WERI-Rb-1 (cell line): ENCODE measurements at regions not wholly inside any gene's neighbourhood (a gene's known extent, or its start where the extent isn't known, plus 50 kb on each side); places are given as distances from the start of the nearest gene placed in this dataset.
"Not testable (repeated sequence)": the region's sequence is repeated elsewhere in the genome, so short reads cannot be mapped to it uniquely, and the experiment has no call there.

Experiments used
- DNase-seq: peaks from one replicate; pipeline ENCODE4 v3.0.0-alpha.2; 2020
- H3K27ac ChIP-seq: fragments of 250-450 bp; sonication (Bioruptor Pico); 2 replicates; pipeline ENCODE4 v1.5.1; 2020; ENCODE audit warnings: mild to moderate bottlenecking, moderate library complexity
- H3K27me3 ChIP-seq: fragments of 250-450 bp; sonication (Bioruptor Pico); 2 replicates; pipeline ENCODE4 v1.5.1; 2021; ENCODE audit warnings: mild to moderate bottlenecking, low read depth, moderate library complexity; ENCODE audit not compliant: insufficient read depth, severe bottlenecking
- H3K36me3 ChIP-seq: fragments of 250-450 bp; sonication (Bioruptor Pico); 2 replicates; pipeline ENCODE4 v1.5.1; 2020; ENCODE audit warnings: mild to moderate bottlenecking, moderate library complexity
- H3K4me3 ChIP-seq: 2 replicates; pipeline ENCODE4 v1.5.1; 2011; ENCODE audit warnings: low read depth, mild to moderate bottlenecking, control low read depth, low read length
- H3K9me3 ChIP-seq: fragments of 250-450 bp; sonication (Bioruptor Pico); 2 replicates; pipeline ENCODE4 v1.5.1; 2021; ENCODE audit warnings: mild to moderate bottlenecking, moderate library complexity; ENCODE audit not compliant: severe bottlenecking
- TF ChIP-seq, protein P1 (sequence below): IDR thresholded peaks from 2 replicates; pipeline ENCODE4 v1.5.1; 2011; ENCODE audit warnings: low read depth, mild to moderate bottlenecking, control low read depth, inconsistent platforms, low read length

- H3K9me3 ChIP-seq = no peaks in the 10 kb centered on the region
Measured at GRCh38 chr22:48498526-48499331, 1328.9 kb downstream of the BRD1 start.

GRCh38 chr22:48497743-48498520 is 1329.7 kb downstream of the BRD1 start:
- not testable (repeated sequence) for H3K27me3 ChIP-seq, H3K27ac ChIP-seq, DNase-seq, H3K4me3 ChIP-seq, H3K9me3 ChIP-seq, H3K36me3 ChIP-seq

More at GRCh38 chr22:48498526-48499331, 1328.9 kb downstream of the BRD1 start:
- Histone ChIP-seq H3K27ac (no peak overlapping the region), H3K36me3 (no peaks in the 10 kb centered on the region), H3K4me3 (no peak overlapping the region), H3K27me3 (no peaks in the 10 kb centered on the region)
- DNase-seq = no peak
- TF ChIP-seq, protein P1, sequence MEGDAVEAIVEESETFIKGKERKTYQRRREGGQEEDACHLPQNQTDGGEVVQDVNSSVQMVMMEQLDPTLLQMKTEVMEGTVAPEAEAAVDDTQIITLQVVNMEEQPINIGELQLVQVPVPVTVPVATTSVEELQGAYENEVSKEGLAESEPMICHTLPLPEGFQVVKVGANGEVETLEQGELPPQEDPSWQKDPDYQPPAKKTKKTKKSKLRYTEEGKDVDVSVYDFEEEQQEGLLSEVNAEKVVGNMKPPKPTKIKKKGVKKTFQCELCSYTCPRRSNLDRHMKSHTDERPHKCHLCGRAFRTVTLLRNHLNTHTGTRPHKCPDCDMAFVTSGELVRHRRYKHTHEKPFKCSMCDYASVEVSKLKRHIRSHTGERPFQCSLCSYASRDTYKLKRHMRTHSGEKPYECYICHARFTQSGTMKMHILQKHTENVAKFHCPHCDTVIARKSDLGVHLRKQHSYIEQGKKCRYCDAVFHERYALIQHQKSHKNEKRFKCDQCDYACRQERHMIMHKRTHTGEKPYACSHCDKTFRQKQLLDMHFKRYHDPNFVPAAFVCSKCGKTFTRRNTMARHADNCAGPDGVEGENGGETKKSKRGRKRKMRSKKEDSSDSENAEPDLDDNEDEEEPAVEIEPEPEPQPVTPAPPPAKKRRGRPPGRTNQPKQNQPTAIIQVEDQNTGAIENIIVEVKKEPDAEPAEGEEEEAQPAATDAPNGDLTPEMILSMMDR = no peak

DNA sequence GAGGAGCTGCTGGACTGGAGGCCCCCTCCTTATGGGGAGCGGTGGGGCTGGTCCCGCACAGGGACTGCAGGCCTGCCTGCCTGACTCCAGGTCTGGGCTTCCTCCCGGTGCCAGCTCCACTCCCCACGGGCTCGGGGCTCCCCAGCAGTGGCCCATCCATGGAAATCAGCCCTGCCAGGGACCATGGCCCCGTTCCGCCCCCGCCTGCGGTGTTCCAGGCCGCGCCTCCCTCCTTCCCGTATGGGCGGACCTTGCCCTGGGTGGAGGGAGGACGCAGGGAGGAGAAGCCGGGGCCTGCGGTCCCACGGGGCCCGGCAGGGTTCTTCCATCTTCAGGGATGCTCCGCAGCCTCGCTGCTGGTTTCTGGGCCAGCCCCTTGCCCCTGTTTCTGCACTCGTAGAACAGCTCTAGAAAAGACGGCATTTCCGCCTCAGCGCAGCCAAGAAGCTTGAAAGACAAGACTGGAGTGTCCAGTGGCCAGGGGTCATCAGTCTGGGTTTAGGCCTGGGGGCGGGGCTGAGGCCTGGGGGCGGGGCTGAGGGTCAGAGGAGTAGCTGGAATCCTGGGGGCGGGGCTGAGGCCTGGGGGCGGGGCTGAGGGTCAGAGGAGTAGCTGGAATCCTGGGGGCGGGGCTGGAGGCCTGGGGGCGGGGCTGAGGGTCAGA is 1330.6 kb downstream of the BRD1 start:
- Histone ChIP-seq H3K4me3 (no peak overlapping the region), H3K27ac (no peak overlapping the region), H3K36me3 (no peaks in the 10 kb centered on the region), H3K27me3 (no peaks in the 10 kb centered on the region), H3K9me3 (no peaks in the 10 kb centered on the region)
- DNase-seq = no peak
- TF ChIP-seq, protein P1 = no peak

- Histone ChIP-seq H3K36me3 (no peaks in the 10 kb centered on the region), H3K9me3 (no peaks in the 10 kb centered on the region), H3K27ac (no peak overlapping the region), H3K27me3 (no peaks in the 10 kb centered on the region), H3K4me3 (no peak overlapping the region)
- TF ChIP-seq, protein P1 = no peak
- no peak for DNase-seq
Measured at GRCh38 chr22:48496226-48496845, 1331.3 kb downstream of the BRD1 start.

GRCh38 chr22:48495751-48496080 is 1332.0 kb downstream of the BRD1 start:
- Histone ChIP-seq H3K27ac (no peak overlapping the region), H3K27me3 (no peaks in the 10 kb centered on the region), H3K36me3 (no peaks in the 10 kb centered on the region), H3K9me3 (no peaks in the 10 kb centered on the region), H3K4me3 (no peak overlapping the region)
- no peak for DNase-seq
- TF ChIP-seq, protein P1 = no peak
